A673 (cell line): ENCODE measurements at regions not wholly inside any gene's neighbourhood (a gene's known extent, or its start where the extent isn't known, plus 50 kb on each side); places are given as distances from the start of the nearest gene placed in this dataset.

Experiments used
- EZH2 ChIP-seq: fragments of 200-600 bp; sonication (generic); IDR thresholded peaks from 2 replicates; pipeline ENCODE4 v1.6.1; 2017; ENCODE audit warnings: borderline replicate concordance, low read depth, mild to moderate bottlenecking, mixed read lengths, antibody characterized with exemption, low read length; ENCODE audit not compliant: poor library complexity, severe bottlenecking
- TF ChIP-seq, protein P1 (sequence below): fragments of 300-800, 200-600 bp; sonication (generic); conservative IDR thresholded peaks from 2 replicates; pipeline ENCODE4 v1.5.1; 2017; ENCODE audit warnings: low read depth, mild to moderate bottlenecking, antibody characterized with exemption, low read length, moderate library complexity, mixed read lengths

DNA sequence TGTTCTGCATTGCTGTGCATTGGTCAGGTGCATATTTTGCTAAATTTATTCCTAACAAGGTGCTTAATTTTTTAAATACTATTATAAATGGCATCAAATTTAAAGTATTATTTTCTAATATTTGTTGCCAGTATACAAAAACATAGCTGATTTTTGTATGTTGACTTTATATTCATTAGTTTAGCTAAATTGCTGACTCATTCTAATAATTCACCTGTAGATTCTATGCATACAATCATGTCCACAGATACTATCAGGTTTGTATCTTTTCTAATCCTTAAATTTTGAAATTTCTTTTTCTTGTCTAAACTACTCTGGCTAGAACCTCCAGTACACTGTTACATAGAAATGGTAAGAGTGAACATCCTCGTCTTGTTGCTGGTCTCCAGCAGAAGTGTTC lies 657.6 kb downstream of the CCDC171 start:
- TF ChIP-seq, protein P1, sequence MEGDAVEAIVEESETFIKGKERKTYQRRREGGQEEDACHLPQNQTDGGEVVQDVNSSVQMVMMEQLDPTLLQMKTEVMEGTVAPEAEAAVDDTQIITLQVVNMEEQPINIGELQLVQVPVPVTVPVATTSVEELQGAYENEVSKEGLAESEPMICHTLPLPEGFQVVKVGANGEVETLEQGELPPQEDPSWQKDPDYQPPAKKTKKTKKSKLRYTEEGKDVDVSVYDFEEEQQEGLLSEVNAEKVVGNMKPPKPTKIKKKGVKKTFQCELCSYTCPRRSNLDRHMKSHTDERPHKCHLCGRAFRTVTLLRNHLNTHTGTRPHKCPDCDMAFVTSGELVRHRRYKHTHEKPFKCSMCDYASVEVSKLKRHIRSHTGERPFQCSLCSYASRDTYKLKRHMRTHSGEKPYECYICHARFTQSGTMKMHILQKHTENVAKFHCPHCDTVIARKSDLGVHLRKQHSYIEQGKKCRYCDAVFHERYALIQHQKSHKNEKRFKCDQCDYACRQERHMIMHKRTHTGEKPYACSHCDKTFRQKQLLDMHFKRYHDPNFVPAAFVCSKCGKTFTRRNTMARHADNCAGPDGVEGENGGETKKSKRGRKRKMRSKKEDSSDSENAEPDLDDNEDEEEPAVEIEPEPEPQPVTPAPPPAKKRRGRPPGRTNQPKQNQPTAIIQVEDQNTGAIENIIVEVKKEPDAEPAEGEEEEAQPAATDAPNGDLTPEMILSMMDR, result no peak
- no peak for TF ChIP-seq EZH2
